ENCODE measurements at regions not wholly inside any gene's neighbourhood (a gene's known extent, or its start where the extent isn't known, plus 50 kb on each side); places are given as distances from the start of the nearest gene placed in this dataset.

DNA sequence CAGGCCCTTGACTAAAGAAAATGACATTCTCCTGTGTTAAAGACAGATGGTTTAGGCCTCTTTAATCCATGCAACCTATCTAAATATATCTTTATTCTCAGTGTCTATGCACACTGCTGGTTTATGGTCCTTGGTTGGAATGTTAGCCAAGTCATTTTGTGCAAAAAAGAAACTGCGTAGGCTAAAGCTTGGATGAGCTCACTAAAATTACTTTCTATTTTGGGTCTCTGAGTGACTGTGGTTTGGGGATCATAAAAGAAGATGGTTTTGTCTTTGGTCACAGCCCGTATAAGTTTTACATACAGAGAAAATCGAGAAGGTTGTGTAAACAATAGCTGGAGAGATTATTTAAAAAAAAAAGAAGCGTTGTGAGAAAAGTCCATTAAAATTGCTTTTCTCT lies 443.6 kb downstream of the UBE2NL start:
- no peaks in the 10 kb centered on the region for H3K36me3 Mint-ChIP-seq
- Histone ChIP-seq H3K27ac (no peak overlapping the region), H3K36me3 (no peaks in the 10 kb centered on the region), H3K4me2 (no peak overlapping the region), H3K27me3 (no peaks in the 10 kb centered on the region), H3K9me3 (ENCODE audit: low read depth) (no peaks in the 10 kb centered on the region), H2AFZ (replicated peaks) (no peak overlapping the region), H3K9ac (no peak overlapping the region), H3K79me2 (ENCODE audit: low read depth) (no peaks in the 10 kb centered on the region), H4K20me1 (ENCODE audit: low read depth) (no peaks in the 10 kb centered on the region), H3K4me1 (no peaks in the 10 kb centered on the region), H3K4me3 (no peak overlapping the region), H3F3A (ENCODE audit: low read depth) (no peaks in the 10 kb centered on the region)
- no peak for DNase-seq (ENCODE audit: low spot score)
- no peak overlapping the region for H3K27ac Mint-ChIP-seq
- no peaks in the 10 kb centered on the region for H3K9me3 Mint-ChIP-seq
- H3K4me1 Mint-ChIP-seq = no peaks in the 10 kb centered on the region
- TF ChIP-seq EZH2 (IDR thresholded peaks at IDR 0.05) (no peak), EZH2phosphoT487 (IDR thresholded peaks at IDR 0.05) (no peak)
- TF ChIP-seq, protein P1, sequence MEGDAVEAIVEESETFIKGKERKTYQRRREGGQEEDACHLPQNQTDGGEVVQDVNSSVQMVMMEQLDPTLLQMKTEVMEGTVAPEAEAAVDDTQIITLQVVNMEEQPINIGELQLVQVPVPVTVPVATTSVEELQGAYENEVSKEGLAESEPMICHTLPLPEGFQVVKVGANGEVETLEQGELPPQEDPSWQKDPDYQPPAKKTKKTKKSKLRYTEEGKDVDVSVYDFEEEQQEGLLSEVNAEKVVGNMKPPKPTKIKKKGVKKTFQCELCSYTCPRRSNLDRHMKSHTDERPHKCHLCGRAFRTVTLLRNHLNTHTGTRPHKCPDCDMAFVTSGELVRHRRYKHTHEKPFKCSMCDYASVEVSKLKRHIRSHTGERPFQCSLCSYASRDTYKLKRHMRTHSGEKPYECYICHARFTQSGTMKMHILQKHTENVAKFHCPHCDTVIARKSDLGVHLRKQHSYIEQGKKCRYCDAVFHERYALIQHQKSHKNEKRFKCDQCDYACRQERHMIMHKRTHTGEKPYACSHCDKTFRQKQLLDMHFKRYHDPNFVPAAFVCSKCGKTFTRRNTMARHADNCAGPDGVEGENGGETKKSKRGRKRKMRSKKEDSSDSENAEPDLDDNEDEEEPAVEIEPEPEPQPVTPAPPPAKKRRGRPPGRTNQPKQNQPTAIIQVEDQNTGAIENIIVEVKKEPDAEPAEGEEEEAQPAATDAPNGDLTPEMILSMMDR (IDR thresholded peaks at IDR 0.05) = no peak
- H3K4me3 Mint-ChIP-seq = no peak overlapping the region
- no peaks in the 10 kb centered on the region for H3K27me3 Mint-ChIP-seq (ENCODE audit: insufficient read depth, low read depth)

DNA sequence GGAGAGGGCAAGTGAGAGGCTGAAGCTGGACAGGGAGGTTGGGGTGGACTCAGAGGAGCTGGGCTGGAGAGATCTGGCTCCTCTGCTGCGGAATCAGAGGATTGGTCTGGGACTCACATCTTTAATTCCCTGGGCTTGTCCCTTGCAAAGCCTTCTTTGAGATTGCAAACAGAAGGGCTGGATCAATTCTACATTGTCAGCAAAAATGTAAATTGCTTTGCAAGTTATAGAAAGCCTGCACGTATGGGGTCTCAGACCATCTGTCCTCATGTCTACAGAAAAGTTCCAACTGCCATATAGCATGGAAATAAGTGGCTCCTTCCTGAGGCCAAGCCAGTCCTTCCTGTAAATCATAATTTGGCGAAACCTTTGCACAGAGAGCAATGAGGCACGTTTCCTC lies 449.6 kb downstream of the UBE2NL start:
- no peaks in the 10 kb centered on the region for H3K9me3 ChIP-seq (ENCODE audit: low read depth)
- TF ChIP-seq, protein P1 (IDR thresholded peaks at IDR 0.05) = no peak
- no peak for TF ChIP-seq EZH2 (IDR thresholded peaks at IDR 0.05)
- H3K36me3 ChIP-seq = no peaks in the 10 kb centered on the region
- no peaks in the 10 kb centered on the region for H3K79me2 ChIP-seq (ENCODE audit: low read depth)
- Mint-ChIP-seq H3K27me3 (ENCODE audit: insufficient read depth, low read depth) (peaks cover 2% of the 10 kb centered on the region), H3K4me1 (no peaks in the 10 kb centered on the region), H3K27ac (no peak overlapping the region), H3K9me3 (peaks cover 9% of the 10 kb centered on the region), H3K4me3 (no peak overlapping the region), H3K36me3 (no peaks in the 10 kb centered on the region)
- no peak overlapping the region for H3K9ac ChIP-seq
- H3K4me2 ChIP-seq = no peak overlapping the region
- no peaks in the 10 kb centered on the region for H3K4me1 ChIP-seq
- H3F3A ChIP-seq (ENCODE audit: low read depth) = no peaks in the 10 kb centered on the region
- no peak overlapping the region for H2AFZ ChIP-seq (replicated peaks)
- H3K27me3 ChIP-seq = no peaks in the 10 kb centered on the region
- no peak overlapping the region for H3K27ac ChIP-seq
- no peak overlapping the region for H3K4me3 ChIP-seq
- no peak for DNase-seq (ENCODE audit: low spot score)
- no peaks in the 10 kb centered on the region for H4K20me1 ChIP-seq (ENCODE audit: low read depth)

DNA sequence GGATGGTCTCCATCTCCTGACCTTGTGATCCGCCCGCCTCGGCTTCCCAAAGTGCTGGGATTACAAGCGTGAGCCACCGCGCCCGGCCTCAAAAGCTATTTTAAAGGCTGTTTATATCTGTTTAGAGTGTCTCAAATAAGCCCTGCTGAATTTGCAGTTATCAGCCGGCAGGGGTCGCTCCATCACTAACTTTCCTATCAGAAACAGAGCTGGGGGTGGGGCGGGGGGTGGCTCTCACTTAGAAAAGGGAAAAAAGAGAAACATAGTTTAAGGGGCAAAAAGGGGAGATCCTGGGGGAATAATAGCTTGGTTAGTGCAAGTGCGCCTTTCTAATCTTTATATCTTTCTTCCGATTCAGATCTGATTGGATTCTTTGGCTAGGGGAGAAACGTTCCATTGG lies 450.7 kb downstream of the UBE2NL start:
- H3K9ac ChIP-seq = no peak overlapping the region
- peak; percentile 2 for DNase-seq (ENCODE audit: low spot score)
- H3F3A ChIP-seq (ENCODE audit: low read depth) = no peaks in the 10 kb centered on the region
- no peaks in the 10 kb centered on the region for H3K27me3 ChIP-seq
- H3K27ac Mint-ChIP-seq = no peak overlapping the region
- H3K36me3 Mint-ChIP-seq = no peaks in the 10 kb centered on the region
- H3K9me3 ChIP-seq (ENCODE audit: low read depth) = no peaks in the 10 kb centered on the region
- TF ChIP-seq, protein P1 (IDR thresholded peaks at IDR 0.05) = peak; percentile 49
- TF ChIP-seq EZH2 (IDR thresholded peaks at IDR 0.05) = no peak
- H3K9me3 Mint-ChIP-seq = peaks cover 11% of the 10 kb centered on the region
- no peak overlapping the region for H3K4me3 Mint-ChIP-seq
- no peak overlapping the region for H3K4me3 ChIP-seq
- H3K27me3 Mint-ChIP-seq (ENCODE audit: insufficient read depth, low read depth) = peaks cover 2% of the 10 kb centered on the region
- no peak overlapping the region for H2AFZ ChIP-seq (replicated peaks)
- no peak overlapping the region for H3K27ac ChIP-seq
- no peaks in the 10 kb centered on the region for H4K20me1 ChIP-seq (ENCODE audit: low read depth)
- H3K36me3 ChIP-seq = no peaks in the 10 kb centered on the region
- H3K79me2 ChIP-seq (ENCODE audit: low read depth) = no peaks in the 10 kb centered on the region
- no peak overlapping the region for H3K4me2 ChIP-seq
- no peaks in the 10 kb centered on the region for H3K4me1 Mint-ChIP-seq
- no peaks in the 10 kb centered on the region for H3K4me1 ChIP-seq

DNA sequence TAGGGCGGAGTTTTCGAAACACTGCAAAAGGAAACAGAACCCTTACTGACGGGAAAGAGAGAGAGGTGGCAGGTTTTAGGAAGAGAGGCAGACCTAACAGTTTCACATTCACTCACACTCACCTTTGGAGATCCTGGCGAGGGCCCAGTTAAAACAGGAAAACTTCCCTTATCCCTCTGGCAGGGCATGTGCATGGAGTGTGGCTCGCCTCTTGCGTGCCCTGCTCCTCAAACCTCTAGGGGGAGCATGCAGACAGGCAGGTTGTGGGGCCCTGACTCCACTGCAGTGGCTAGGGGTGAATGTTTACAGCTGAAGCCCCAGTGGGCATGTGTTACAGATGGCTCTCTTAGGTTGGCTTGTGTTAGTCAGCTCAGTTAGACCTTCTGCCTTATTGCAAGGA lies 451.5 kb downstream of the UBE2NL start:
- H3K4me3 Mint-ChIP-seq = no peak overlapping the region
- no peak overlapping the region for H3K9ac ChIP-seq
- H3K27me3 Mint-ChIP-seq (ENCODE audit: insufficient read depth, low read depth) = peaks cover 2% of the 10 kb centered on the region
- H3K27me3 ChIP-seq = no peaks in the 10 kb centered on the region
- no peaks in the 10 kb centered on the region for H3F3A ChIP-seq (ENCODE audit: low read depth)
- peaks cover 13% of the 10 kb centered on the region for H3K9me3 Mint-ChIP-seq
- H4K20me1 ChIP-seq (ENCODE audit: low read depth) = no peaks in the 10 kb centered on the region
- H3K27ac Mint-ChIP-seq = no peak overlapping the region
- H3K4me3 ChIP-seq = no peak overlapping the region
- H3K4me2 ChIP-seq = no peak overlapping the region
- no peak overlapping the region for H2AFZ ChIP-seq (replicated peaks)
- H3K9me3 ChIP-seq (ENCODE audit: low read depth) = no peaks in the 10 kb centered on the region
- TF ChIP-seq, protein P1 (IDR thresholded peaks at IDR 0.05) = peak; percentile 31
- TF ChIP-seq EZH2 (IDR thresholded peaks at IDR 0.05) = no peak
- H3K36me3 Mint-ChIP-seq = no peaks in the 10 kb centered on the region
- no peak overlapping the region for H3K27ac ChIP-seq
- DNase-seq (ENCODE audit: low spot score) = peak; percentile 4
- H3K4me1 ChIP-seq = no peaks in the 10 kb centered on the region
- H3K36me3 ChIP-seq = no peaks in the 10 kb centered on the region
- no peaks in the 10 kb centered on the region for H3K4me1 Mint-ChIP-seq
- H3K79me2 ChIP-seq (ENCODE audit: low read depth) = no peaks in the 10 kb centered on the region
